ENCODE measurements at regions not wholly inside any gene's neighbourhood (a gene's known extent, or its start where the extent isn't known, plus 50 kb on each side); places are given as distances from the start of the nearest gene placed in this dataset.
A peak's percentile ranks its signal among the peaks of the same experiment; 100 is the strongest.

- ChIA-PET RAD21 (ENCODE audit: unreplicated experiment) (no interaction called here), POLR2A (no interaction called here), CTCF (interaction anchor here (1.0 kb wide), 1 partner anchor 352 kb away, joined by 3 read pairs; no protein-coding TSS in a partner anchor), SMC1A (ENCODE audit: uncharacterized antibody, unreplicated experiment) (interaction anchor here (0.6 to 1.3 kb wide), 5 partner anchors 9 to 316 kb away, joined by 3 to 4 read pairs (median 3); no protein-coding TSS in a partner anchor)
- no peaks in the 10 kb centered on the region for H3K79me2 ChIP-seq (ENCODE audit: control insufficient read depth, insufficient read depth, low read length)
- H3K4me3 ChIP-seq = no peak overlapping the region
- no TSS peak for BruUV-seq (replicated peaks)
- H3K4me2 ChIP-seq (ENCODE audit: control insufficient read depth, insufficient read depth) = no peak overlapping the region
- no peak overlapping the region for H3K9ac ChIP-seq (ENCODE audit: control insufficient read depth, insufficient read depth, low read length)
- in situ Hi-C loops (cut with MboI) (no loop called here), intact Hi-C loops (cut with micrococcal nuclease; ENCODE audit: unreplicated experiment) (no loop called here)
- H3K9me3 ChIP-seq (replicated peaks; ENCODE audit: control insufficient read depth, insufficient read depth, low read length) = peaks cover 1% of the 10 kb centered on the region; the same call in 2 of the 3 replicates
- H2AFZ ChIP-seq (ENCODE audit: control insufficient read depth, low read depth, low read length) = no peak overlapping the region
- H3K4me1 ChIP-seq (ENCODE audit: control insufficient read depth, insufficient read depth, low read length) = no peaks in the 10 kb centered on the region
- 15% methylated on average over 6 of the region's 6 CpGs for WGBS (ENCODE audit: insufficient coverage, insufficient replicate concordance, low lambda C conversion rate, missing lambda C conversion rate)
- H3K36me3 ChIP-seq (ENCODE audit: control insufficient read depth in 2 of 2, insufficient read depth in 2 of 2, low read length in 1 of 2) = no peaks in the 10 kb centered on the region
- FAIRE-seq (no peak), ATAC-seq (peak; percentile 80), DNase-seq (ENCODE audit: low read depth, low spot score) (no peak)
- no peaks in the 10 kb centered on the region for H4K20me1 ChIP-seq (ENCODE audit: control insufficient read depth, insufficient read depth)
- no peak overlapping the region for H3K27ac ChIP-seq (ENCODE audit: control insufficient read depth, insufficient read depth)
- TF ChIP-seq NRF1 (conservative IDR thresholded peaks at IDR 0.05; ENCODE audit: low read depth, low read length) (no peak), ZNF24 (IDR thresholded peaks at IDR 0.05) (peak; percentile 94)
- no peaks in the 10 kb centered on the region for H3K27me3 ChIP-seq (replicated peaks in 1 of 2; ENCODE audit: control insufficient read depth in 2 of 2, insufficient read depth in 2 of 2, low read length in 1 of 2)
Measured at GRCh38 chr6:115067690-115068447, 725.0 kb upstream of the HS3ST5 start.

GRCh38 chr6:115064680-115065079 is 721.9 kb upstream of the HS3ST5 start:
- no peaks in the 10 kb centered on the region for H3K9me3 ChIP-seq (replicated peaks; ENCODE audit: control insufficient read depth, insufficient read depth, low read length)
- H4K20me1 ChIP-seq (ENCODE audit: control insufficient read depth, insufficient read depth) = no peaks in the 10 kb centered on the region
- no peaks in the 10 kb centered on the region for H3K27me3 ChIP-seq (replicated peaks in 1 of 2; ENCODE audit: control insufficient read depth in 2 of 2, insufficient read depth in 2 of 2, low read length in 1 of 2)
- H3K4me3 ChIP-seq = no peak overlapping the region
- peak; percentile 82 for ATAC-seq
- RAD21 ChIA-PET (ENCODE audit: unreplicated experiment) = interaction anchor here (1.3 kb wide), 1 partner anchor 15 kb away, joined by 4 read pairs; no protein-coding TSS in a partner anchor
- H2AFZ ChIP-seq (ENCODE audit: control insufficient read depth, low read depth, low read length) = no peak overlapping the region
- no peak overlapping the region for H3K9ac ChIP-seq (ENCODE audit: control insufficient read depth, insufficient read depth, low read length)
- no peak for FAIRE-seq
- in situ Hi-C loops (cut with MboI) (no loop called here), intact Hi-C loops (cut with micrococcal nuclease; ENCODE audit: unreplicated experiment) (no loop called here)
- no peak overlapping the region for H3K4me2 ChIP-seq (ENCODE audit: control insufficient read depth, insufficient read depth)
- WGBS (ENCODE audit: insufficient coverage, insufficient replicate concordance, low lambda C conversion rate, missing lambda C conversion rate) = 36% methylated on average over 2 of the region's 2 CpGs
- H3K79me2 ChIP-seq (ENCODE audit: control insufficient read depth, insufficient read depth, low read length) = no peaks in the 10 kb centered on the region
- SMC1A ChIA-PET (ENCODE audit: uncharacterized antibody, unreplicated experiment) = interaction anchor here (0.8 kb wide), 1 partner anchor 354 kb away, joined by 3 read pairs; no protein-coding TSS in a partner anchor
- H3K36me3 ChIP-seq (ENCODE audit: control insufficient read depth in 2 of 2, insufficient read depth in 2 of 2, low read length in 1 of 2) = no peaks in the 10 kb centered on the region
- no peak overlapping the region for H3K27ac ChIP-seq (ENCODE audit: control insufficient read depth, insufficient read depth)
- no peaks in the 10 kb centered on the region for H3K4me1 ChIP-seq (ENCODE audit: control insufficient read depth, insufficient read depth, low read length)
- BruUV-seq (replicated peaks) = no TSS peak
- DNase-seq (ENCODE audit: low read depth, low spot score) = no peak
- POLR2A ChIA-PET = no interaction called here
- CTCF ChIA-PET = no interaction called here
- TF ChIP-seq STAT1 (conservative IDR thresholded peaks at IDR 0.05) (no peak), MTA3 (IDR thresholded peaks at IDR 0.05; ENCODE audit: borderline replicate concordance, low read length) (no peak), MYB (IDR thresholded peaks at IDR 0.05; ENCODE audit: borderline replicate concordance, low read depth, low read length) (no peak), CHD4 (IDR thresholded peaks at IDR 0.05) (no peak), MYC (IDR thresholded peaks at IDR 0.05; ENCODE audit: insufficient read depth, insufficient read length, insufficient replicate concordance, low read length, severe bottlenecking) (no peak), TCF3 (IDR thresholded peaks at IDR 0.05; ENCODE audit: borderline replicate concordance, insufficient read depth, low read depth, low read length) (no peak), CREB1 (IDR thresholded peaks at IDR 0.05; ENCODE audit: low read depth) (no peak), EZH2 (IDR thresholded peaks at IDR 0.05; ENCODE audit: borderline replicate concordance, control insufficient read depth, low read depth, low read length) (no peak), NRF1 (conservative IDR thresholded peaks at IDR 0.05; ENCODE audit: low read depth, low read length) (no peak), HSF1 (IDR thresholded peaks at IDR 0.05; ENCODE audit: low read depth, low read length) (no peak), CREM (IDR thresholded peaks at IDR 0.05; ENCODE audit: low read depth) (no peak), USF1 (IDR thresholded peaks at IDR 0.05; ENCODE audit: borderline replicate concordance, extremely low read length, insufficient read depth, low read depth, low read length) (no peak)
